ENCODE measurements at regions not wholly inside any gene's neighbourhood (a gene's known extent, or its start where the extent isn't known, plus 50 kb on each side); places are given as distances from the start of the nearest gene placed in this dataset.

- TF ChIP-seq CTCF (conservative IDR thresholded peaks at IDR 0.05) = no peak
- no peak overlapping the region for H2AFZ ChIP-seq (ENCODE audit: low read length)
- no peaks in the 10 kb centered on the region for H4K20me1 ChIP-seq (ENCODE audit: control insufficient read depth, insufficient read depth, insufficient read length)
- H4K5ac ChIP-seq (ENCODE audit: insufficient read length, low read depth, low read length) = no peak overlapping the region
- no peak for DNase-seq
- H3K9me3 Mint-ChIP-seq = no peaks in the 10 kb centered on the region
- H2AK5ac ChIP-seq (ENCODE audit: insufficient read length, low read length) = no peak overlapping the region
- H3K4me1 Mint-ChIP-seq = no peaks in the 10 kb centered on the region
- no peak overlapping the region for H2BK120ac ChIP-seq (ENCODE audit: low read depth, low read length, poor library complexity, severe bottlenecking)
- no peaks in the 10 kb centered on the region for H3K36me3 Mint-ChIP-seq (ENCODE audit: insufficient read depth in 1 of 3, low read depth in 3 of 3)
- no peak overlapping the region for H2BK5ac ChIP-seq (ENCODE audit: insufficient read length, low read length)
- H3K14ac ChIP-seq (ENCODE audit: insufficient read depth, low read length) = no peak overlapping the region
- H3T11ph ChIP-seq (ENCODE audit: low read length) = no peak overlapping the region
- no peak overlapping the region for H3K4me3 Mint-ChIP-seq
- no peak overlapping the region for H3K27ac Mint-ChIP-seq
- no peaks in the 10 kb centered on the region for H3K79me1 ChIP-seq (ENCODE audit: insufficient read depth, low read depth, low read length, poor library complexity, severe bottlenecking)
- no peaks in the 10 kb centered on the region; the same call in 1 of the 2 replicates for H3K4me1 ChIP-seq (ENCODE audit: insufficient read depth, low read length)
- no peak overlapping the region for H3K9ac ChIP-seq (ENCODE audit: extremely low read depth, insufficient read length, low read length)
- no peak overlapping the region for H3K23ac ChIP-seq (ENCODE audit: insufficient read length, low read depth, low read length)
- H3K79me2 ChIP-seq (ENCODE audit: insufficient read depth, low read length) = no peaks in the 10 kb centered on the region
- no CpG with 5 or more reads among the region's 3 CpGs for WGBS (ENCODE audit: extremely low coverage, insufficient read length, low lambda C conversion rate)
- no peak overlapping the region for H3K56ac ChIP-seq (ENCODE audit: insufficient read length, low read depth, low read length)
- H3K9me3 ChIP-seq (ENCODE audit: control insufficient read depth, low read depth, low read length) = no peaks in the 10 kb centered on the region
- no peaks in the 10 kb centered on the region for H3K27me3 ChIP-seq (ENCODE audit: insufficient read depth, low read length)
- no peaks in the 10 kb centered on the region for H3K23me2 ChIP-seq (ENCODE audit: insufficient read length, low read depth, low read length, poor library complexity, severe bottlenecking)
- no peak overlapping the region for H3K4ac ChIP-seq (ENCODE audit: low read depth, low read length)
- H2BK20ac ChIP-seq (ENCODE audit: low read depth, low read length, poor library complexity, severe bottlenecking) = no peak overlapping the region
- no peak overlapping the region for H3K18ac ChIP-seq (ENCODE audit: insufficient read length, low read depth, low read length)
- no peaks in the 10 kb centered on the region for H3K27me3 Mint-ChIP-seq (ENCODE audit: low read depth)
- no peak overlapping the region for H3K4me2 ChIP-seq (ENCODE audit: insufficient read depth, insufficient read length, low read length)
- no peak overlapping the region for H2BK12ac ChIP-seq (ENCODE audit: insufficient read length, low read depth, low read length)
- no peak overlapping the region for H2BK15ac ChIP-seq (ENCODE audit: low read depth, low read length)
- H4K8ac ChIP-seq (replicated peaks; ENCODE audit: insufficient read length, low read depth, low read length) = no peak overlapping the region
- no peak overlapping the region for H4K91ac ChIP-seq (ENCODE audit: insufficient read length, low read depth, low read length)
- no peak overlapping the region for H3K27ac ChIP-seq (ENCODE audit: insufficient read length, low read depth, low read length)
Measured at GRCh38 chr9:27977931-27978330, 404.6 kb upstream of the C9orf72 start.

Data from H9 (cell line).